Thyroid gland (tissue), 4 donors: ENCODE measurements at regions not wholly inside any gene's neighbourhood (a gene's known extent, or its start where the extent isn't known, plus 50 kb on each side); places are given as distances from the start of the nearest gene placed in this dataset.

Experiments
- DNase-seq, 2 donors: peaks; one replicate each; pipeline ENCODE4 v3.0.0-alpha.2; 2019
- H3K27ac ChIP-seq, 3 donors: fragments of 200-600 bp; sonication (generic); 1 replicate in 2 of 3; 2 replicates in 1 of 3; pipeline ENCODE4 v1.5.1; 2016 to 2019; ENCODE audit warnings: mild to moderate bottlenecking in 1 of 3, moderate library complexity in 1 of 3
- H3K27me3 ChIP-seq: fragments of 200-600 bp; sonication (generic); one replicate; pipeline ENCODE4 v1.5.1; 2019
- H3K36me3 ChIP-seq, 2 donors: fragments of 200-600 bp; sonication (generic); one replicate each; pipeline ENCODE4 v1.5.1; 2016 to 2019
- H3K4me1 ChIP-seq, 2 donors: fragments of 200-600 bp; sonication (generic); one replicate each; pipeline ENCODE4 v1.5.1; 2017 to 2019
- H3K4me3 ChIP-seq, 3 donors: fragments of 200-600 bp; sonication (generic); replicated peaks in 1 of 3; 1 replicate in 2 of 3; 2 replicates in 1 of 3; pipeline ENCODE4 v1.5.1; 2016; ENCODE audit warnings: mild to moderate bottlenecking in 1 of 3
- H3K9me3 ChIP-seq: fragments of 200-600 bp; sonication (generic); one replicate; pipeline ENCODE4 v1.5.1; 2017
- CTCF ChIP-seq, 6 experiments: fragments of 200-600 bp in 3 of 6; fragments of 450-650 bp in 3 of 6; sonication (generic) in 3 of 6; IDR thresholded peaks; one replicate each; pipeline ENCODE4 v1.5.1; 2016 to 2019; ENCODE audit warnings: antibody characterized with exemption in 6 of 6, mild to moderate bottlenecking in 2 of 6, inconsistent platforms in 1 of 6, moderate library complexity in 1 of 6
- POLR2A ChIP-seq, 2 donors: fragments of 450-650 bp; IDR thresholded peaks; one replicate each; pipeline ENCODE4 v1.6.1; 2017; ENCODE audit warnings: antibody characterized with exemption in 2 of 2, mild to moderate bottlenecking in 2 of 2, moderate library complexity in 1 of 2
- WGBS, 2 donors: methylation state at CpG; one replicate each; pipeline ENCODE4 v1.1.5; 2017; 5-methylcytosine and 5-hydroxymethylcytosine counted together
- intact Hi-C: fragments of 100-400 bp; cut with DNase I; formaldehyde crosslinking; loops from one replicate; pipeline ENCODE4 v1.15.1; 2023

- no peaks in the 10 kb centered on the region for H3K9me3 ChIP-seq
- no peaks in the 10 kb centered on the region for H3K27me3 ChIP-seq
- intact Hi-C loops, result no loop called here
- H3K36me3 ChIP-seq, result no peaks in the 10 kb centered on the region
- no peak overlapping the region for H3K4me3 ChIP-seq
- TF ChIP-seq CTCF (IDR thresholded peaks at IDR 0.05), result no peak
- no peak for TF ChIP-seq POLR2A (IDR thresholded peaks at IDR 0.05)
- 89 to 92% methylated on average over 4 of the region's 4 CpGs for WGBS, 2 donors
- DNase-seq, result no peak
- H3K4me1 ChIP-seq, result no peaks in the 10 kb centered on the region
- H3K27ac ChIP-seq, result no peak overlapping the region
These were observed 212.6 kb downstream of the LACC1 start for GRCh38 chr13:44092078-44092970.

GRCh38 chr13:44093607-44094564 lies 214.2 kb downstream of the LACC1 start:
- TF ChIP-seq CTCF (IDR thresholded peaks at IDR 0.05), result no peak
- TF ChIP-seq POLR2A (IDR thresholded peaks at IDR 0.05), result no peak
- 52 to 53% methylated on average over 4 of the region's 4 CpGs for WGBS, 2 donors
- no peaks in the 10 kb centered on the region for H3K4me1 ChIP-seq
- no peaks in the 10 kb centered on the region for H3K36me3 ChIP-seq
- no peaks in the 10 kb centered on the region for H3K9me3 ChIP-seq
- H3K27me3 ChIP-seq, result no peaks in the 10 kb centered on the region
- intact Hi-C loops, result no loop called here
- no peak overlapping the region for H3K4me3 ChIP-seq
- DNase-seq, result no peak
- H3K27ac ChIP-seq, result no peak overlapping the region

- H3K36me3 ChIP-seq, result no peaks in the 10 kb centered on the region
- DNase-seq, result no peak
- no peaks in the 10 kb centered on the region for H3K9me3 ChIP-seq
- no peaks in the 10 kb centered on the region for H3K4me1 ChIP-seq
- H3K4me3 ChIP-seq, result no peak overlapping the region
- no peak overlapping the region for H3K27ac ChIP-seq
- no peak for TF ChIP-seq CTCF (IDR thresholded peaks at IDR 0.05)
- no peak for TF ChIP-seq POLR2A (IDR thresholded peaks at IDR 0.05)
- intact Hi-C loops, result no loop called here
- no peaks in the 10 kb centered on the region for H3K27me3 ChIP-seq
These were observed 217.2 kb downstream of the LACC1 start for GRCh38 chr13:44096901-44097300.

- DNase-seq, result no peak
- Histone ChIP-seq H3K4me3 (no peak overlapping the region), H3K9me3 (no peaks in the 10 kb centered on the region), H3K27ac (no peak overlapping the region), H3K4me1 (peaks cover 2 to 12% of the 10 kb centered on the region in 2 donors), H3K27me3 (no peaks in the 10 kb centered on the region), H3K36me3 (no peaks in the 10 kb centered on the region)
- 91 to 96% methylated on average over 2 of the region's 2 CpGs for WGBS, 2 donors
- intact Hi-C loops, result no loop called here
- TF ChIP-seq POLR2A (IDR thresholded peaks at IDR 0.05), result no peak
- TF ChIP-seq CTCF (IDR thresholded peaks at IDR 0.05), result no peak
These were observed 218.9 kb downstream of the LACC1 start for GRCh38 chr13:44098559-44098958.
